GM18505 (cell line): ENCODE measurements at regions not wholly inside any gene's neighbourhood (a gene's known extent, or its start where the extent isn't known, plus 50 kb on each side); places are given as distances from the start of the nearest gene placed in this dataset.
"Not testable (repeated sequence)": the region's sequence is repeated elsewhere in the genome, so short reads cannot be mapped to it uniquely, and the experiment has no call there.

Experiments
- ATAC-seq: cut with Tn5 transposase; IDR thresholded peaks from one replicate; pipeline ENCODE4 v1.9.1; 2021; ENCODE audit not compliant: unreplicated experiment
- POLR2A ChIP-seq: IDR thresholded peaks from 4 replicates; pipeline ENCODE4 v1.6.1; 2011; ENCODE audit warnings: borderline replicate concordance; ENCODE audit not compliant: insufficient read depth, insufficient read length; ENCODE audit errors: extremely low read depth

- ATAC-seq, result no peak
- no peak for TF ChIP-seq POLR2A
Observed at GRCh38 chr6:106724337-106724736, 95.0 kb downstream of the QRSL1 start.

GRCh38 chr6:106723419-106723818 lies 94.0 kb downstream of the QRSL1 start:
- not testable (repeated sequence) for ATAC-seq

GRCh38 chr6:106721189-106721588 lies 91.8 kb downstream of the QRSL1 start:
- ATAC-seq, result not testable (repeated sequence)
